Activated CD4-positive, alpha-beta T cell treated with anti-CD3 and anti-CD28 coated beads, Interleukin-2, amount 10 ng/mL, durations not matched to agents 24 days and 14 days (primary cell): ENCODE measurements at regions not wholly inside any gene's neighbourhood (a gene's known extent, or its start where the extent isn't known, plus 50 kb on each side); places are given as distances from the start of the nearest gene placed in this dataset.

Experiments
- DNase-seq: peaks from one replicate; pipeline ENCODE4 v3.0.0; 2022
- H3K27ac Mint-ChIP-seq: one replicate; pipeline ENCODE4 v1.8.0; 2022; ENCODE audit warnings: mild to moderate bottlenecking, mixed read lengths
- H3K27me3 Mint-ChIP-seq: one replicate; pipeline ENCODE4 v1.8.0; 2022; ENCODE audit warnings: mixed read lengths
- H3K36me3 Mint-ChIP-seq: one replicate; pipeline ENCODE4 v1.8.0; 2022; ENCODE audit warnings: low read depth, mild to moderate bottlenecking, mixed read lengths
- H3K4me1 Mint-ChIP-seq: one replicate; pipeline ENCODE4 v1.8.0; 2021; ENCODE audit warnings: mixed read lengths
- H3K4me3 Mint-ChIP-seq: one replicate; pipeline ENCODE4 v1.8.0; 2022; ENCODE audit warnings: mild to moderate bottlenecking, moderate library complexity, mixed read lengths
- H3K9me3 Mint-ChIP-seq: one replicate; pipeline ENCODE4 v1.8.0; 2021; ENCODE audit warnings: mixed read lengths
- intact Hi-C: fragments of 100-400 bp; cut with micrococcal nuclease; formaldehyde crosslinking; loops from one replicate; pipeline ENCODE4 v1.15.1; 2023

- intact Hi-C loops = no loop called here
- Mint-ChIP-seq H3K9me3 (no peaks in the 10 kb centered on the region), H3K27me3 (no peaks in the 10 kb centered on the region), H3K36me3 (no peaks in the 10 kb centered on the region), H3K27ac (no peak overlapping the region), H3K4me3 (no peak overlapping the region), H3K4me1 (no peaks in the 10 kb centered on the region)
- no peak for DNase-seq
Observed at GRCh38 chr12:105930557-105931503, 207.9 kb downstream of the NUAK1 start.

- no peaks in the 10 kb centered on the region for H3K27me3 Mint-ChIP-seq
- H3K27ac Mint-ChIP-seq = no peak overlapping the region
- H3K4me3 Mint-ChIP-seq = no peak overlapping the region
- no peaks in the 10 kb centered on the region for H3K9me3 Mint-ChIP-seq
- intact Hi-C loops = no loop called here
- H3K36me3 Mint-ChIP-seq = no peaks in the 10 kb centered on the region
- H3K4me1 Mint-ChIP-seq = no peaks in the 10 kb centered on the region
- no peak for DNase-seq
Observed at GRCh38 chr12:105931762-105932570, 206.8 kb downstream of the NUAK1 start.

- Mint-ChIP-seq H3K27me3 (peaks cover 2% of the 10 kb centered on the region), H3K27ac (no peak overlapping the region), H3K4me1 (no peaks in the 10 kb centered on the region), H3K9me3 (no peaks in the 10 kb centered on the region), H3K36me3 (no peaks in the 10 kb centered on the region), H3K4me3 (no peak overlapping the region)
- intact Hi-C loops = no loop called here
- DNase-seq = no peak
Observed at GRCh38 chr12:105933671-105934665, 204.8 kb downstream of the NUAK1 start.

GRCh38 chr12:105935106-105935505 lies 203.6 kb downstream of the NUAK1 start:
- no peaks in the 10 kb centered on the region for H3K9me3 Mint-ChIP-seq
- DNase-seq = no peak
- intact Hi-C loops = no loop called here
- H3K4me3 Mint-ChIP-seq = no peak overlapping the region
- H3K4me1 Mint-ChIP-seq = no peaks in the 10 kb centered on the region
- H3K27ac Mint-ChIP-seq = no peak overlapping the region
- peaks cover 2% of the 10 kb centered on the region for H3K27me3 Mint-ChIP-seq
- no peaks in the 10 kb centered on the region for H3K36me3 Mint-ChIP-seq

- H3K36me3 Mint-ChIP-seq = no peaks in the 10 kb centered on the region
- no peaks in the 10 kb centered on the region for H3K4me1 Mint-ChIP-seq
- H3K27me3 Mint-ChIP-seq = peaks cover 2% of the 10 kb centered on the region
- no peaks in the 10 kb centered on the region for H3K9me3 Mint-ChIP-seq
- H3K27ac Mint-ChIP-seq = no peak overlapping the region
- no peak for DNase-seq
- intact Hi-C loops = no loop called here
- H3K4me3 Mint-ChIP-seq = no peak overlapping the region
Observed at GRCh38 chr12:105935981-105936380, 202.8 kb downstream of the NUAK1 start.

- Mint-ChIP-seq H3K36me3 (no peaks in the 10 kb centered on the region), H3K4me3 (no peak overlapping the region), H3K27me3 (peaks cover 2% of the 10 kb centered on the region), H3K4me1 (no peaks in the 10 kb centered on the region), H3K9me3 (no peaks in the 10 kb centered on the region), H3K27ac (no peak overlapping the region)
- intact Hi-C loops = no loop called here
- no peak for DNase-seq
Observed at GRCh38 chr12:105936496-105936895, 202.3 kb downstream of the NUAK1 start.

- intact Hi-C loops = no loop called here
- no peak for DNase-seq
- no peak overlapping the region for H3K27ac Mint-ChIP-seq
- H3K4me3 Mint-ChIP-seq = no peak overlapping the region
- H3K27me3 Mint-ChIP-seq = peaks cover 2% of the 10 kb centered on the region
- H3K9me3 Mint-ChIP-seq = no peaks in the 10 kb centered on the region
- no peaks in the 10 kb centered on the region for H3K4me1 Mint-ChIP-seq
- H3K36me3 Mint-ChIP-seq = no peaks in the 10 kb centered on the region
Observed at GRCh38 chr12:105937009-105937408, 201.7 kb downstream of the NUAK1 start.

- no peaks in the 10 kb centered on the region for H3K9me3 Mint-ChIP-seq
- H3K4me1 Mint-ChIP-seq = no peaks in the 10 kb centered on the region
- H3K27me3 Mint-ChIP-seq = peaks cover 2% of the 10 kb centered on the region
Observed at GRCh38 chr12:105939181-105939721, 199.5 kb downstream of the NUAK1 start.

GRCh38 chr12:105942281-105942680 lies 196.5 kb downstream of the NUAK1 start:
- no peak overlapping the region for H3K27ac Mint-ChIP-seq
- no peaks in the 10 kb centered on the region for H3K36me3 Mint-ChIP-seq
- no peaks in the 10 kb centered on the region for H3K4me1 Mint-ChIP-seq
- peaks cover 2% of the 10 kb centered on the region for H3K27me3 Mint-ChIP-seq
- no peaks in the 10 kb centered on the region for H3K9me3 Mint-ChIP-seq
- no peak overlapping the region for H3K4me3 Mint-ChIP-seq
- intact Hi-C loops = no loop called here
- DNase-seq = no peak

More at GRCh38 chr12:105939181-105939721, 199.5 kb downstream of the NUAK1 start:
- Mint-ChIP-seq H3K36me3 (no peaks in the 10 kb centered on the region), H3K27ac (no peak overlapping the region), H3K4me3 (no peak overlapping the region)
- intact Hi-C loops = no loop called here
- no peak for DNase-seq

GRCh38 chr12:105943525-105943924 lies 195.2 kb downstream of the NUAK1 start:
- Mint-ChIP-seq H3K27me3 (peaks cover 2% of the 10 kb centered on the region), H3K4me3 (no peak overlapping the region), H3K36me3 (no peaks in the 10 kb centered on the region), H3K27ac (no peak overlapping the region), H3K4me1 (no peaks in the 10 kb centered on the region), H3K9me3 (no peaks in the 10 kb centered on the region)
- intact Hi-C loops = no loop called here
- no peak for DNase-seq

- intact Hi-C loops = no loop called here
- Mint-ChIP-seq H3K4me3 (no peak overlapping the region), H3K27me3 (no peaks in the 10 kb centered on the region), H3K4me1 (no peaks in the 10 kb centered on the region), H3K9me3 (no peaks in the 10 kb centered on the region), H3K27ac (no peak overlapping the region), H3K36me3 (no peaks in the 10 kb centered on the region)
- DNase-seq = no peak
Observed at GRCh38 chr12:105944628-105945027, 194.1 kb downstream of the NUAK1 start.

GRCh38 chr12:105945880-105946279 lies 192.9 kb downstream of the NUAK1 start:
- no peaks in the 10 kb centered on the region for H3K27me3 Mint-ChIP-seq
- H3K27ac Mint-ChIP-seq = no peak overlapping the region
- no peaks in the 10 kb centered on the region for H3K9me3 Mint-ChIP-seq
- H3K36me3 Mint-ChIP-seq = no peaks in the 10 kb centered on the region
- H3K4me1 Mint-ChIP-seq = no peaks in the 10 kb centered on the region
- no peak overlapping the region for H3K4me3 Mint-ChIP-seq
- intact Hi-C loops = no loop called here
- DNase-seq = no peak

GRCh38 chr12:105946493-105946901 lies 192.3 kb downstream of the NUAK1 start:
- no peak for DNase-seq
- no peak overlapping the region for H3K27ac Mint-ChIP-seq
- intact Hi-C loops = no loop called here
- no peaks in the 10 kb centered on the region for H3K36me3 Mint-ChIP-seq
- H3K4me1 Mint-ChIP-seq = no peaks in the 10 kb centered on the region
- H3K27me3 Mint-ChIP-seq = no peaks in the 10 kb centered on the region
- H3K4me3 Mint-ChIP-seq = no peak overlapping the region
- no peaks in the 10 kb centered on the region for H3K9me3 Mint-ChIP-seq
